ENCODE measurements at regions not wholly inside any gene's neighbourhood (a gene's known extent, or its start where the extent isn't known, plus 50 kb on each side); places are given as distances from the start of the nearest gene placed in this dataset.

- Histone ChIP-seq H3K27me3 (ENCODE audit: control insufficient read depth in 1 of 2, insufficient read depth in 2 of 2, low read length in 2 of 2) (no peaks in the 10 kb centered on the region), H3K9me3 (ENCODE audit: low read length) (peaks cover 86% of the 10 kb centered on the region), H3K36me3 (replicated peaks in 1 of 2; ENCODE audit: control insufficient read depth in 1 of 2, insufficient read depth in 2 of 2, low read length in 2 of 2) (no peaks in the 10 kb centered on the region), H2AFZ (ENCODE audit: low read length) (no peak overlapping the region), H3K9ac (ENCODE audit: insufficient read depth, low read depth, low read length) (no peak overlapping the region), H3K4me2 (ENCODE audit: low read depth, low read length) (no peak overlapping the region), H4K20me1 (ENCODE audit: insufficient read depth, low read length) (no peaks in the 10 kb centered on the region), H3K27ac (ENCODE audit: extremely low read length, insufficient read depth, low read length) (no peak overlapping the region), H3K4me1 (ENCODE audit: insufficient read depth, low read length) (no peaks in the 10 kb centered on the region), H3K79me2 (ENCODE audit: insufficient read depth, low read length) (no peaks in the 10 kb centered on the region), H3K4me3 (replicated peaks in 1 of 3; ENCODE audit: insufficient read depth in 1 of 3, low read depth in 2 of 3, low read length in 3 of 3) (no peak overlapping the region)
- 5% methylated on average over 2 of the region's 2 CpGs for WGBS (ENCODE audit: low lambda C conversion rate)
- POLR2A ChIA-PET = no interaction called here
- no peak for ATAC-seq
- CTCF ChIA-PET (ENCODE audit: low intra/inter-chr PET ratio, low total read pairs) = no interaction called here
- intact Hi-C loops (cut with micrococcal nuclease; ENCODE audit: unreplicated experiment) (no loop called here), in situ Hi-C loops (cut with HindIII; ENCODE audit: extremely low pct_ligation_motif_present, low pct_unique_long_range_greater_than_20kb) (no loop called here)
- FAIRE-seq = no peak
- TF ChIP-seq ZNF703 (CRISPR knock-in tag; IDR thresholded peaks at IDR 0.05; ENCODE audit: borderline replicate concordance) = no peak
- no peak for TF ChIP-seq PREB (CRISPR knock-in tag; IDR thresholded peaks at IDR 0.05)
- no peak for TF ChIP-seq HBP1 (CRISPR knock-in tag; IDR thresholded peaks at IDR 0.05; ENCODE audit: low read depth)
- no peak for TF ChIP-seq USF2 (IDR thresholded peaks at IDR 0.05; ENCODE audit: low read depth, low read length)
- no peak for TF ChIP-seq USF2 (CRISPR knock-in tag; IDR thresholded peaks at IDR 0.05; ENCODE audit: borderline replicate concordance)
- TF ChIP-seq ZBTB2 (CRISPR knock-in tag; IDR thresholded peaks at IDR 0.05; ENCODE audit: low read depth) = no peak
- no peak for TF ChIP-seq SAP130 (CRISPR knock-in tag; IDR thresholded peaks at IDR 0.05; ENCODE audit: low read depth)
- no peak for TF ChIP-seq NCOA5 (CRISPR knock-in tag; IDR thresholded peaks at IDR 0.05)
- no peak for TF ChIP-seq ZMAT5 (CRISPR knock-in tag; IDR thresholded peaks at IDR 0.05; ENCODE audit: borderline replicate concordance, low read depth)
- no peak for TF ChIP-seq ARNTL (CRISPR knock-in tag; IDR thresholded peaks at IDR 0.05)
- TF ChIP-seq ATRX (CRISPR knock-in tag; IDR thresholded peaks at IDR 0.05; ENCODE audit: borderline replicate concordance) = no peak
- BruUV-seq (replicated peaks) = no TSS peak
- no peak for DNase-seq (ENCODE audit: low spot score)
Observed at GRCh38 chr5:166353580-166353979, 1937.9 kb upstream of the WWC1 start.
